ENCODE measurements at regions not wholly inside any gene's neighbourhood (a gene's known extent, or its start where the extent isn't known, plus 50 kb on each side); places are given as distances from the start of the nearest gene placed in this dataset.

DNA sequence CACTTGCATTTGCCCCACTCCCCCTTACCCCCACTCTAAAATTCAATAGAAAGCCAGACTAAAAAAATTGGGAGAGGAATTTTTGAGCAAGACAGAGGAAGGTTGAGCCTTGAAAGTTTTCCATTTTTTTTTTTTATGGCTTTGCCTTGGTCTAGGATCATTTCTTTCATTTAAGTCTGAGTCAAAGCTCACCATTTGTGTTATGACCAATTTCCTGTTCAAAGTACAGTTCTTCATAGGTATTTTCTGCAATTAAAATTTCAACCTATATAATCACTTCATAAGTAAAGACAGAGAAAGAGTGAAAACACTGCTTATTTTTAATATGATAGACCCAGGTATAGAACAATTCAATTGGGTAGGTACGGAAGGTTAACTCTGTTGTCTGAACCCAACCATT, 436.6 kb upstream of the ADGRL2 start:
- DNase-seq: no peak
- no peaks in the 10 kb centered on the region for H3K36me3 ChIP-seq (ENCODE audit: control insufficient read depth in 1 of 2, insufficient read depth in 2 of 2, low read depth in 1 of 2, low read length in 2 of 2)
- no peak overlapping the region for H3K18ac ChIP-seq (ENCODE audit: low read depth in 1 of 2, low read length in 2 of 2)
- H2AK5ac ChIP-seq (ENCODE audit: low read length, severe bottlenecking): no peak overlapping the region
- no peak overlapping the region for H4K91ac ChIP-seq (ENCODE audit: low read length)
- no peak overlapping the region for H2BK15ac ChIP-seq (ENCODE audit: low read depth, poor library complexity, severe bottlenecking)
- H2BK5ac ChIP-seq (ENCODE audit: low read depth, low read length, poor library complexity, severe bottlenecking): no peak overlapping the region
- H4K8ac ChIP-seq (ENCODE audit: low read length): no peak overlapping the region
- no peaks in the 10 kb centered on the region for H3K4me1 ChIP-seq (ENCODE audit: control insufficient read depth, insufficient read depth, low read depth, low read length)
- no CpG with 5 or more reads among the region's 1 CpG for WGBS
- no peak overlapping the region for H3K4me2 ChIP-seq (ENCODE audit: low read length, poor library complexity, severe bottlenecking)
- no peak overlapping the region for H2BK120ac ChIP-seq (ENCODE audit: low read depth, low read length)
- H3K9me3 ChIP-seq (ENCODE audit: control insufficient read depth, low read length): no peaks in the 10 kb centered on the region
- no peak overlapping the region for H2BK12ac ChIP-seq (ENCODE audit: low read length in 2 of 2)
- H3K79me1 ChIP-seq (replicated peaks; ENCODE audit: low read length, poor library complexity, severe bottlenecking): no peaks in the 10 kb centered on the region
- H2AFZ ChIP-seq (ENCODE audit: low read depth, low read length): no peak overlapping the region
- no peak overlapping the region for H3K4ac ChIP-seq (ENCODE audit: low read depth in 1 of 2, low read length in 2 of 2)
- no peaks in the 10 kb centered on the region for H3K27me3 ChIP-seq (ENCODE audit: control insufficient read depth in 1 of 2, insufficient read depth in 1 of 2, low read length in 2 of 2)
- no peak overlapping the region for H3K27ac ChIP-seq (ENCODE audit: low read length, poor library complexity, severe bottlenecking)
- H3K23ac ChIP-seq (ENCODE audit: low read length in 2 of 2): no peak overlapping the region
- H3K14ac ChIP-seq (ENCODE audit: low read length in 2 of 2): no peak overlapping the region
- H3K4me3 ChIP-seq (ENCODE audit: insufficient read depth in 1 of 2, low read depth in 1 of 2, low read length in 2 of 2): no peak overlapping the region
- no peak overlapping the region for H3K9ac ChIP-seq (ENCODE audit: low read length)

DNA sequence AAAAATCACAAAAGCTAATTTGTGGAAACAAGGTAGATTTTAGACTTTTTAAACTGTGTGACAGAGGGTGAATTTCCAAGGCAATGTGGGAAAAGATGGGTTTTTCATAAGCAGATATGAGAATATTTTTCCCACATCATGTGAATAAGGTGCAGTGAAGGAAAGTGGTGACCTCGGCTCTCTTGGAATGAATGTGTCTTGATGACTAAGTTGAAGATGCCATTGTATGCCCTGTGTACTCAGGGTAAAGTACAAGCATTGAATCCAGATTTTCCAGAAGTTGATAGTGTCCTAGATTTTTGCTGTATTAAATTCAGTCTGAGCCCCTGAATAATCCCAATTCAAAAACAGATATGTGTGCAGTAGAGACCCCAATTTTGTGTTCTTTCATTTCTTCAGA, 442.6 kb upstream of the ADGRL2 start:
- no peak overlapping the region for H4K8ac ChIP-seq (ENCODE audit: low read length)
- H3K4ac ChIP-seq (ENCODE audit: low read depth in 1 of 2, low read length in 2 of 2): no peak overlapping the region
- H2BK5ac ChIP-seq (ENCODE audit: low read depth, low read length, poor library complexity, severe bottlenecking): no peak overlapping the region
- no peak overlapping the region for H3K9ac ChIP-seq (ENCODE audit: low read length)
- H2BK120ac ChIP-seq (ENCODE audit: low read depth, low read length): no peak overlapping the region
- H4K91ac ChIP-seq (ENCODE audit: low read length): no peak overlapping the region
- no peak overlapping the region for H3K18ac ChIP-seq (ENCODE audit: low read depth in 1 of 2, low read length in 2 of 2)
- H2AFZ ChIP-seq (ENCODE audit: low read depth, low read length): no peak overlapping the region
- no peaks in the 10 kb centered on the region for H3K9me3 ChIP-seq (ENCODE audit: control insufficient read depth, low read length)
- H3K27me3 ChIP-seq (ENCODE audit: control insufficient read depth in 1 of 2, insufficient read depth in 1 of 2, low read length in 2 of 2): no peaks in the 10 kb centered on the region
- no peak overlapping the region for H3K27ac ChIP-seq (ENCODE audit: low read length, poor library complexity, severe bottlenecking)
- H3K23ac ChIP-seq (ENCODE audit: low read length in 2 of 2): no peak overlapping the region
- no peak overlapping the region for H3K4me3 ChIP-seq (ENCODE audit: insufficient read depth in 1 of 2, low read depth in 1 of 2, low read length in 2 of 2)
- WGBS: 87% methylated on average over 1 of the region's 1 CpG
- no peaks in the 10 kb centered on the region for H3K79me1 ChIP-seq (replicated peaks; ENCODE audit: low read length, poor library complexity, severe bottlenecking)
- no peaks in the 10 kb centered on the region for H3K4me1 ChIP-seq (ENCODE audit: control insufficient read depth, insufficient read depth, low read depth, low read length)
- H3K14ac ChIP-seq (ENCODE audit: low read length in 2 of 2): no peak overlapping the region
- H2BK15ac ChIP-seq (ENCODE audit: low read depth, poor library complexity, severe bottlenecking): no peak overlapping the region
- H3K4me2 ChIP-seq (ENCODE audit: low read length, poor library complexity, severe bottlenecking): no peak overlapping the region
- H2BK12ac ChIP-seq (ENCODE audit: low read length in 2 of 2): no peak overlapping the region
- H2AK5ac ChIP-seq (ENCODE audit: low read length, severe bottlenecking): no peak overlapping the region
- no peak for DNase-seq
- H3K36me3 ChIP-seq (ENCODE audit: control insufficient read depth in 1 of 2, insufficient read depth in 2 of 2, low read depth in 1 of 2, low read length in 2 of 2): no peaks in the 10 kb centered on the region

DNA sequence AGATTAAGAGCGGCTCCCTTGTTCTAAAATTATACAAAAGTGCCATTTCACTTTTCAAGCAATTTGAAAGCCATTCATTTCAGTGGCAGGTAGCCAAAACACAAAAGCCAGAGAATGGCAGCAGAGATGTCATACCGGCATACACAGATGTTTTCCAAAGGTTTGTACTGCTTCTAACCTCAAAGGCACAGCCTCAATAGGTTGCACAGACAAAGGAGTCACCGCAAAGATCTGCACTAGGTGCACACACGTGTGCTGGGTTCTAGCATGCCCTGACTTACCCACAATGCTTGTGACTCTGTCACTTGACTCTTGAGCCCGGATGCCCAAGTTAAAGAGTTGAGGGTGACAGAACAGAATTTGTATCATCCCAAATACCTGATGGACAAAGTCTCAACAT, 448.9 kb upstream of the ADGRL2 start:
- Histone ChIP-seq H2BK12ac (ENCODE audit: low read length in 2 of 2) (no peak overlapping the region), H3K9ac (ENCODE audit: low read length) (no peak overlapping the region), H4K8ac (ENCODE audit: low read length) (no peak overlapping the region), H2BK5ac (ENCODE audit: low read depth, low read length, poor library complexity, severe bottlenecking) (no peak overlapping the region), H3K18ac (ENCODE audit: low read depth in 1 of 2, low read length in 2 of 2) (peak overlapping the region in 1 of 2 experiments; percentile 34), H3K27me3 (ENCODE audit: control insufficient read depth in 1 of 2, insufficient read depth in 1 of 2, low read length in 2 of 2) (no peaks in the 10 kb centered on the region), H3K14ac (ENCODE audit: low read length in 2 of 2) (no peak overlapping the region), H2BK15ac (ENCODE audit: low read depth, poor library complexity, severe bottlenecking) (no peak overlapping the region), H3K4ac (ENCODE audit: low read depth in 1 of 2, low read length in 2 of 2) (no peak overlapping the region), H3K4me2 (ENCODE audit: low read length, poor library complexity, severe bottlenecking) (no peak overlapping the region), H2AK5ac (ENCODE audit: low read length, severe bottlenecking) (no peak overlapping the region), H3K4me3 (ENCODE audit: insufficient read depth in 1 of 2, low read depth in 1 of 2, low read length in 2 of 2) (no peak overlapping the region), H4K91ac (ENCODE audit: low read length) (no peak overlapping the region), H3K23ac (ENCODE audit: low read length in 2 of 2) (no peak overlapping the region), H2AFZ (ENCODE audit: low read depth, low read length) (no peak overlapping the region), H3K9me3 (ENCODE audit: control insufficient read depth, low read length) (no peaks in the 10 kb centered on the region), H3K79me1 (replicated peaks; ENCODE audit: low read length, poor library complexity, severe bottlenecking) (no peaks in the 10 kb centered on the region), H3K36me3 (ENCODE audit: control insufficient read depth in 1 of 2, insufficient read depth in 2 of 2, low read depth in 1 of 2, low read length in 2 of 2) (no peaks in the 10 kb centered on the region), H3K4me1 (ENCODE audit: control insufficient read depth, insufficient read depth, low read depth, low read length) (peaks cover 3% of the 10 kb centered on the region), H2BK120ac (ENCODE audit: low read depth, low read length) (no peak overlapping the region), H3K27ac (ENCODE audit: low read length, poor library complexity, severe bottlenecking) (no peak overlapping the region)
- no peak for DNase-seq
- WGBS: 94% methylated on average over 5 of the region's 5 CpGs

DNA sequence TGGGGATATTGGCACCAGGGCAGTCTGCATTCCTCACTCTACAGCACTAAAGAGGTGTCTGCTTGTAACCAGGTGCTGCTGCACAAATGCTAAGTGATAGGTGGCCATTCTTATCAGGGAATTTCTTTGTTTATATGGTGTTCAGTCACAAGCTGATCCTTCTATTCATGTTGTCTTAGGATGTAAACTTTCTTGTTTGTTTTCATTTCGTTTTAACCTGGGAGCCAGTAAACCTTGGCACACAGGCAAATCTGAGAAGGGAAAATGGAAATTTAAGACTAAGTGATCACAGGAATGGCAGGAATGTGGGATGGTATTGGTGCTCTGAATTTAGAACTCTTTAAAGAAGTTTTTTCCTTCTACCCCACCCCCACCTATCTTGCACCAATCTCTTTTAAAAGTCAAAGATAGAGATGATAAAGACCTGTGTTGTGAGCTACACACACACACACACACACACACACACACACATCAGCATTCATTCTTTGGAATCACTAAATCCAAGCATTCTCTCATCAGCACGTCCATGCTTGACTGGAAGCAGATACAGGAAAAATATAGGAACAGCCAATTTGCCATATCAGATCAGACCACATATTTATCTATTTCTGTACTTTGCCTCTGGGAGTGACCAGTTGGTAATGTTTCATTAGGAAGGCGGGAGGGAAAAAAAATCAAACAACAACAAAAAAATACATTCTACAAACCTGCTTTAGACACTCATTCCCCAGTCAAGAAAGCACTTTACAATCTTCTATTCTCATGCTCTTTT, 451.4 kb upstream of the ADGRL2 start:
- no peak overlapping the region for H4K91ac ChIP-seq (ENCODE audit: low read length)
- peaks cover 3% of the 10 kb centered on the region for H3K4me1 ChIP-seq (ENCODE audit: control insufficient read depth, insufficient read depth, low read depth, low read length)
- H2BK15ac ChIP-seq (ENCODE audit: low read depth, poor library complexity, severe bottlenecking): no peak overlapping the region
- H3K4ac ChIP-seq (ENCODE audit: low read depth in 1 of 2, low read length in 2 of 2): no peak overlapping the region
- H3K23ac ChIP-seq (ENCODE audit: low read length in 2 of 2): no peak overlapping the region
- no peak overlapping the region for H3K14ac ChIP-seq (ENCODE audit: low read length in 2 of 2)
- H3K9ac ChIP-seq (ENCODE audit: low read length): no peak overlapping the region
- no peak overlapping the region for H3K4me2 ChIP-seq (ENCODE audit: low read length, poor library complexity, severe bottlenecking)
- H2AFZ ChIP-seq (ENCODE audit: low read depth, low read length): no peak overlapping the region
- 66% methylated on average over 3 of the region's 3 CpGs for WGBS
- H2BK12ac ChIP-seq (ENCODE audit: low read length in 2 of 2): no peak overlapping the region
- no peak overlapping the region for H4K8ac ChIP-seq (ENCODE audit: low read length)
- no peaks in the 10 kb centered on the region for H3K27me3 ChIP-seq (ENCODE audit: control insufficient read depth in 1 of 2, insufficient read depth in 1 of 2, low read length in 2 of 2)
- no peak overlapping the region for H2BK5ac ChIP-seq (ENCODE audit: low read depth, low read length, poor library complexity, severe bottlenecking)
- H3K36me3 ChIP-seq (ENCODE audit: control insufficient read depth in 1 of 2, insufficient read depth in 2 of 2, low read depth in 1 of 2, low read length in 2 of 2): no peaks in the 10 kb centered on the region
- H3K27ac ChIP-seq (ENCODE audit: low read length, poor library complexity, severe bottlenecking): no peak overlapping the region
- DNase-seq: no peak
- H3K79me1 ChIP-seq (replicated peaks; ENCODE audit: low read length, poor library complexity, severe bottlenecking): no peaks in the 10 kb centered on the region
- H3K4me3 ChIP-seq (ENCODE audit: insufficient read depth in 1 of 2, low read depth in 1 of 2, low read length in 2 of 2): no peak overlapping the region
- no peak overlapping the region for H2AK5ac ChIP-seq (ENCODE audit: low read length, severe bottlenecking)
- H3K9me3 ChIP-seq (ENCODE audit: control insufficient read depth, low read length): no peaks in the 10 kb centered on the region
- H3K18ac ChIP-seq (ENCODE audit: low read depth in 1 of 2, low read length in 2 of 2): no peak overlapping the region
- no peak overlapping the region for H2BK120ac ChIP-seq (ENCODE audit: low read depth, low read length)

All from mesenchymal stem cell (in vitro differentiated cells and primary cell).